DOHH2 (cell line): ENCODE measurements at regions not wholly inside any gene's neighbourhood (a gene's known extent, or its start where the extent isn't known, plus 50 kb on each side); places are given as distances from the start of the nearest gene placed in this dataset.

ENCODE experiments used
- H3F3A ChIP-seq: fragments of 200-600 bp; sonication (generic), shearing (Covaris generic); 2 replicates; pipeline ENCODE4 v1.6.0; 2016; ENCODE audit warnings: antibody characterized with exemption, mild to moderate bottlenecking; ENCODE audit not compliant: control insufficient read depth, insufficient read depth
- H3K27ac ChIP-seq: fragments of 200-600 bp; sonication (generic); 2 replicates; pipeline ENCODE4 v1.5.1; 2014; ENCODE audit warnings: low read depth, mild to moderate bottlenecking, low read length, moderate library complexity
- H3K27me3 ChIP-seq: fragments of 200-600 bp; sonication (generic); 2 replicates; pipeline ENCODE4 v1.6.1; 2014; ENCODE audit warnings: mild to moderate bottlenecking, low read length, mixed read lengths; ENCODE audit not compliant: control insufficient read depth
- H3K36me3 ChIP-seq: fragments of 200-600 bp; sonication (generic); 2 replicates; pipeline ENCODE4 v1.6.1; 2014; ENCODE audit warnings: mild to moderate bottlenecking, low read length, moderate library complexity, mixed read lengths; ENCODE audit not compliant: control insufficient read depth
- H3K4me1 ChIP-seq: fragments of 200-600 bp; sonication (generic); 2 replicates; pipeline ENCODE4 v1.6.1; 2014; ENCODE audit warnings: mild to moderate bottlenecking, low read length, mixed read lengths; ENCODE audit not compliant: control insufficient read depth
- H3K4me2 ChIP-seq: fragments of 200-600 bp; sonication (generic); 2 replicates; pipeline ENCODE4 v1.6.0; 2014; ENCODE audit warnings: mild to moderate bottlenecking, low read length, moderate library complexity
- H3K4me3 ChIP-seq: fragments of 200-600 bp; sonication (generic); 2 replicates; pipeline ENCODE4 v1.5.1; 2014; ENCODE audit warnings: mild to moderate bottlenecking, low read length, mixed read lengths
- H3K79me2 ChIP-seq: fragments of 200-600 bp; sonication (generic); 2 replicates; pipeline ENCODE4 v1.6.1; 2014; ENCODE audit warnings: mild to moderate bottlenecking, low read length, mixed read lengths; ENCODE audit not compliant: control insufficient read depth
- H3K9me2 ChIP-seq: fragments of 200-600 bp; sonication (generic); replicated peaks from 2 replicates; pipeline ENCODE4 v1.6.1; 2014; ENCODE audit warnings: mild to moderate bottlenecking, low read length, mixed read lengths; ENCODE audit not compliant: control insufficient read depth
- H3K9me3 ChIP-seq: fragments of 200-600 bp; sonication (generic); 2 replicates; pipeline ENCODE4 v1.6.1; 2014; ENCODE audit warnings: antibody characterized with exemption, low read length, mixed read lengths; ENCODE audit not compliant: control insufficient read depth, insufficient read depth
- H4K20me1 ChIP-seq: fragments of 200-600 bp; sonication (generic); 2 replicates; pipeline ENCODE4 v1.6.0; 2014; ENCODE audit warnings: low read depth, mild to moderate bottlenecking, antibody characterized with exemption, low read length, moderate library complexity; ENCODE audit not compliant: control insufficient read depth, insufficient read depth
- CTCF ChIP-seq: fragments of 200-600 bp; sonication (generic); IDR thresholded peaks from one replicate; pipeline ENCODE4 v1.5.1; 2014; ENCODE audit warnings: antibody characterized with exemption, mild to moderate bottlenecking, low read depth, low read length; ENCODE audit not compliant: poor library complexity, severe bottlenecking
- EZH2phosphoT487 ChIP-seq: fragments of 200-600 bp; sonication (generic); IDR thresholded peaks from 2 replicates; pipeline ENCODE4 v1.6.1; 2017; ENCODE audit warnings: borderline replicate concordance, mild to moderate bottlenecking, antibody characterized with exemption, low read length, moderate library complexity, mixed read lengths

GRCh38 chr15:93479715-93480114 is 390.7 kb upstream of the RGMA start:
- no peaks in the 10 kb centered on the region for H3K27me3 ChIP-seq
- H3K27ac ChIP-seq, result no peak overlapping the region
- TF ChIP-seq CTCF (no peak), EZH2phosphoT487 (no peak)

GRCh38 chr15:93478947-93479346 is 389.9 kb upstream of the RGMA start:
- H3K9me2 ChIP-seq, result no peaks in the 10 kb centered on the region
- no peaks in the 10 kb centered on the region for H3K36me3 ChIP-seq
- no peaks in the 10 kb centered on the region for H4K20me1 ChIP-seq
- no peaks in the 10 kb centered on the region for H3K9me3 ChIP-seq
- H3F3A ChIP-seq, result no peaks in the 10 kb centered on the region
- TF ChIP-seq EZH2phosphoT487 (no peak), CTCF (no peak)
- H3K4me3 ChIP-seq, result no peak overlapping the region
- no peaks in the 10 kb centered on the region for H3K79me2 ChIP-seq
- no peaks in the 10 kb centered on the region for H3K27me3 ChIP-seq
- H3K27ac ChIP-seq, result no peak overlapping the region
- no peak overlapping the region for H3K4me2 ChIP-seq
- no peaks in the 10 kb centered on the region for H3K4me1 ChIP-seq

More at GRCh38 chr15:93479715-93480114, 390.7 kb upstream of the RGMA start:
- no peaks in the 10 kb centered on the region for H3K36me3 ChIP-seq
- no peaks in the 10 kb centered on the region for H3K9me3 ChIP-seq
- no peak overlapping the region for H3K4me3 ChIP-seq
- H3K4me1 ChIP-seq, result no peaks in the 10 kb centered on the region
- no peaks in the 10 kb centered on the region for H3K9me2 ChIP-seq
- H3K79me2 ChIP-seq, result no peaks in the 10 kb centered on the region
- H3F3A ChIP-seq, result no peaks in the 10 kb centered on the region
- no peak overlapping the region for H3K4me2 ChIP-seq
- H4K20me1 ChIP-seq, result no peaks in the 10 kb centered on the region

GRCh38 chr15:93477721-93478120 is 388.7 kb upstream of the RGMA start:
- H3K9me3 ChIP-seq, result no peaks in the 10 kb centered on the region
- no peaks in the 10 kb centered on the region for H3K36me3 ChIP-seq
- H3K4me2 ChIP-seq, result no peak overlapping the region
- no peaks in the 10 kb centered on the region for H3K79me2 ChIP-seq
- H3K27me3 ChIP-seq, result no peaks in the 10 kb centered on the region
- H4K20me1 ChIP-seq, result no peaks in the 10 kb centered on the region
- no peak overlapping the region for H3K4me3 ChIP-seq
- no peaks in the 10 kb centered on the region for H3F3A ChIP-seq
- no peaks in the 10 kb centered on the region for H3K4me1 ChIP-seq
- H3K27ac ChIP-seq, result no peak overlapping the region
- H3K9me2 ChIP-seq, result no peaks in the 10 kb centered on the region
- no peak for TF ChIP-seq CTCF
- no peak for TF ChIP-seq EZH2phosphoT487

- H3K79me2 ChIP-seq, result no peaks in the 10 kb centered on the region
These were observed 388.2 kb upstream of the RGMA start for GRCh38 chr15:93477188-93477587.

More at GRCh38 chr15:93477188-93477587, 388.2 kb upstream of the RGMA start:
- Histone ChIP-seq H3K9me3 (no peaks in the 10 kb centered on the region), H3F3A (no peaks in the 10 kb centered on the region), H3K36me3 (no peaks in the 10 kb centered on the region), H3K9me2 (no peaks in the 10 kb centered on the region), H3K27ac (no peak overlapping the region), H4K20me1 (no peaks in the 10 kb centered on the region), H3K4me3 (no peak overlapping the region), H3K4me2 (no peak overlapping the region), H3K4me1 (no peaks in the 10 kb centered on the region), H3K27me3 (no peaks in the 10 kb centered on the region)
- TF ChIP-seq EZH2phosphoT487 (no peak), CTCF (no peak)
